ENCODE measurements at regions not wholly inside any gene's neighbourhood (a gene's known extent, or its start where the extent isn't known, plus 50 kb on each side); places are given as distances from the start of the nearest gene placed in this dataset.

GRCh38 chr11:115598257-115598901 lies 94.2 kb upstream of the CADM1 start:
- H3K9me3 ChIP-seq (ENCODE audit: low read length) = no peaks in the 10 kb centered on the region
- H2AFZ ChIP-seq (ENCODE audit: low read depth, low read length) = no peak overlapping the region
- TF ChIP-seq TAF1 (IDR thresholded peaks at IDR 0.05; ENCODE audit: low read depth) (no peak), CTCF (IDR thresholded peaks at IDR 0.05; ENCODE audit: poor library complexity, severe bottlenecking) (no peak), EP300 (conservative IDR thresholded peaks at IDR 0.05; ENCODE audit: poor library complexity, severe bottlenecking) (no peak), MXI1 (conservative IDR thresholded peaks at IDR 0.05; ENCODE audit: poor library complexity, severe bottlenecking) (no peak), RAD21 (conservative IDR thresholded peaks at IDR 0.05) (no peak), EZH2 (IDR thresholded peaks at IDR 0.05; ENCODE audit: borderline replicate concordance, insufficient read depth, low read length, poor library complexity, severe bottlenecking) (no peak), SMC3 (conservative IDR thresholded peaks at IDR 0.05; ENCODE audit: poor library complexity) (no peak), POLR2AphosphoS5 (IDR thresholded peaks at IDR 0.05) (no peak), REST (IDR thresholded peaks at IDR 0.05; ENCODE audit: borderline replicate concordance) (no peak)
- no peaks in the 10 kb centered on the region for H3K36me3 ChIP-seq (ENCODE audit: insufficient read depth, low read length)
- no peaks in the 10 kb centered on the region for H4K20me1 ChIP-seq (ENCODE audit: insufficient read depth)
- H3K9ac ChIP-seq (ENCODE audit: low read length) = no peak overlapping the region
- H3F3A ChIP-seq (ENCODE audit: insufficient read depth, low read length, poor library complexity, severe bottlenecking) = no peaks in the 10 kb centered on the region
- no peaks in the 10 kb centered on the region for H3K27me3 ChIP-seq (ENCODE audit: insufficient read depth, low read depth, low read length)
- H3K27ac ChIP-seq (ENCODE audit: low read length) = no peak overlapping the region
- H3K4me3 ChIP-seq (ENCODE audit: low read length) = no peak overlapping the region
- H3K79me2 ChIP-seq (replicated peaks; ENCODE audit: insufficient read depth, low read length) = no peaks in the 10 kb centered on the region
- no peaks in the 10 kb centered on the region for H3K9me2 ChIP-seq (ENCODE audit: insufficient read depth, low read length)
- H3K4me2 ChIP-seq (ENCODE audit: low read length) = no peak overlapping the region

- Histone ChIP-seq H3K9ac (ENCODE audit: low read length) (no peak overlapping the region), H3K9me2 (ENCODE audit: insufficient read depth, low read length) (no peaks in the 10 kb centered on the region), H2AFZ (ENCODE audit: low read depth, low read length) (no peak overlapping the region), H4K20me1 (ENCODE audit: insufficient read depth) (no peaks in the 10 kb centered on the region), H3K27me3 (ENCODE audit: insufficient read depth, low read depth, low read length) (no peaks in the 10 kb centered on the region), H3K9me3 (ENCODE audit: low read length) (no peaks in the 10 kb centered on the region), H3F3A (ENCODE audit: insufficient read depth, low read length, poor library complexity, severe bottlenecking) (no peaks in the 10 kb centered on the region), H3K4me2 (ENCODE audit: low read length) (no peak overlapping the region), H3K4me3 (ENCODE audit: low read length) (no peak overlapping the region), H3K27ac (ENCODE audit: low read length) (no peak overlapping the region), H3K36me3 (ENCODE audit: insufficient read depth, low read length) (no peaks in the 10 kb centered on the region), H3K79me2 (replicated peaks; ENCODE audit: insufficient read depth, low read length) (no peaks in the 10 kb centered on the region)
- no peak for TF ChIP-seq TAF1 (IDR thresholded peaks at IDR 0.05; ENCODE audit: low read depth)
- no peak for TF ChIP-seq REST (IDR thresholded peaks at IDR 0.05; ENCODE audit: borderline replicate concordance)
- no peak for TF ChIP-seq MXI1 (conservative IDR thresholded peaks at IDR 0.05; ENCODE audit: poor library complexity, severe bottlenecking)
- no peak for TF ChIP-seq SMC3 (conservative IDR thresholded peaks at IDR 0.05; ENCODE audit: poor library complexity)
- no peak for TF ChIP-seq EP300 (conservative IDR thresholded peaks at IDR 0.05; ENCODE audit: poor library complexity, severe bottlenecking)
Measured at GRCh38 chr11:115591380-115591779, 87.2 kb upstream of the CADM1 start.

Measured in neural cell (in vitro differentiated cells).